Peyer's patch (tissue), 4 donors: ENCODE measurements at regions not wholly inside any gene's neighbourhood (a gene's known extent, or its start where the extent isn't known, plus 50 kb on each side); places are given as distances from the start of the nearest gene placed in this dataset.

Experiments
- DNase-seq, 3 donors: peaks; one replicate each; pipeline ENCODE4 v3.0.0-alpha.2; 2017 to 2019
- H3K27ac ChIP-seq, 4 donors: fragments of 200-600 bp; sonication (generic); one replicate each; pipeline ENCODE4 v1.5.1; 2016 to 2019
- H3K27me3 ChIP-seq, 2 donors: fragments of 200-600 bp; sonication (generic); one replicate each; pipeline ENCODE4 v1.5.1; 2019
- H3K36me3 ChIP-seq, 3 donors: fragments of 200-600 bp; sonication (generic); one replicate each; pipeline ENCODE4 v1.5.1; 2016 to 2019
- H3K4me1 ChIP-seq, 4 donors: fragments of 200-600 bp; sonication (generic); one replicate each; pipeline ENCODE4 v1.5.1; 2016 to 2019
- H3K4me3 ChIP-seq, 4 donors: fragments of 200-600 bp; sonication (generic); 1 replicate in 3 of 4; 2 replicates in 1 of 4; pipeline ENCODE4 v1.5.1; 2016 to 2019; ENCODE audit warnings: mild to moderate bottlenecking in 1 of 4
- H3K9me3 ChIP-seq, 4 donors: fragments of 200-600 bp; sonication (generic); one replicate each; pipeline ENCODE4 v1.5.1; 2016 to 2019; ENCODE audit warnings: mild to moderate bottlenecking in 1 of 4
- CTCF ChIP-seq, 6 experiments: fragments of 450-650 bp in 4 of 6; fragments of 200-600 bp in 2 of 6; sonication (generic) in 1 of 6; IDR thresholded peaks; one replicate each; pipeline ENCODE4 v1.5.1; 2017 to 2019; ENCODE audit warnings: antibody characterized with exemption in 6 of 6, mild to moderate bottlenecking in 3 of 6, moderate library complexity in 1 of 6
- POLR2A ChIP-seq, 2 donors: fragments of 450-650 bp; IDR thresholded peaks; one replicate each; pipeline ENCODE4 v1.5.1; 2017; ENCODE audit warnings: antibody characterized with exemption in 2 of 2, mild to moderate bottlenecking in 2 of 2, moderate library complexity in 2 of 2

- no peaks in the 10 kb centered on the region for H3K9me3 ChIP-seq
- no peak for DNase-seq
- TF ChIP-seq POLR2A (IDR thresholded peaks at IDR 0.05) = no peak
- TF ChIP-seq CTCF (IDR thresholded peaks at IDR 0.05) = no peak
- no peaks in the 10 kb centered on the region for H3K27me3 ChIP-seq
- H3K27ac ChIP-seq = no peak overlapping the region
- H3K4me3 ChIP-seq = no peak overlapping the region
- no peaks in the 10 kb centered on the region for H3K36me3 ChIP-seq
- H3K4me1 ChIP-seq = no peaks in the 10 kb centered on the region
These were observed 616.9 kb downstream of the PLPP3 start for GRCh38 chr1:55962472-55962871.

GRCh38 chr1:55959136-55959548 is 620.2 kb downstream of the PLPP3 start:
- H3K9me3 ChIP-seq = no peaks in the 10 kb centered on the region
- no peaks in the 10 kb centered on the region for H3K4me1 ChIP-seq
- H3K4me3 ChIP-seq = no peak overlapping the region
- H3K27ac ChIP-seq = no peak overlapping the region
- DNase-seq = no peak
- H3K27me3 ChIP-seq = no peaks in the 10 kb centered on the region
- no peak for TF ChIP-seq CTCF (IDR thresholded peaks at IDR 0.05)
- no peaks in the 10 kb centered on the region for H3K36me3 ChIP-seq

- no peak overlapping the region for H3K27ac ChIP-seq
These were observed 620.9 kb downstream of the PLPP3 start for GRCh38 chr1:55958498-55958897.

GRCh38 chr1:55957276-55957675 is 622.1 kb downstream of the PLPP3 start:
- no peaks in the 10 kb centered on the region for H3K9me3 ChIP-seq
- no peak overlapping the region for H3K4me3 ChIP-seq
- DNase-seq = no peak
- no peaks in the 10 kb centered on the region for H3K27me3 ChIP-seq
- no peak for TF ChIP-seq POLR2A (IDR thresholded peaks at IDR 0.05)
- TF ChIP-seq CTCF (IDR thresholded peaks at IDR 0.05) = no peak
- H3K27ac ChIP-seq = no peak overlapping the region
- no peaks in the 10 kb centered on the region for H3K36me3 ChIP-seq
- no peaks in the 10 kb centered on the region for H3K4me1 ChIP-seq

More at GRCh38 chr1:55958498-55958897, 620.9 kb downstream of the PLPP3 start:
- no peak overlapping the region for H3K4me3 ChIP-seq
- no peaks in the 10 kb centered on the region for H3K27me3 ChIP-seq
- H3K36me3 ChIP-seq = no peaks in the 10 kb centered on the region
- TF ChIP-seq POLR2A (IDR thresholded peaks at IDR 0.05) = no peak
- no peak for TF ChIP-seq CTCF (IDR thresholded peaks at IDR 0.05)
- no peak for DNase-seq
- no peaks in the 10 kb centered on the region for H3K4me1 ChIP-seq
- no peaks in the 10 kb centered on the region for H3K9me3 ChIP-seq

- no peaks in the 10 kb centered on the region for H3K27me3 ChIP-seq
- TF ChIP-seq CTCF (IDR thresholded peaks at IDR 0.05) (no peak), POLR2A (IDR thresholded peaks at IDR 0.05) (no peak)
- H3K9me3 ChIP-seq = no peaks in the 10 kb centered on the region
- no peak overlapping the region for H3K27ac ChIP-seq
- DNase-seq = no peak
- H3K4me1 ChIP-seq = no peaks in the 10 kb centered on the region
- H3K4me3 ChIP-seq = no peak overlapping the region
- H3K36me3 ChIP-seq = no peaks in the 10 kb centered on the region
These were observed 624.2 kb downstream of the PLPP3 start for GRCh38 chr1:55955016-55955621.

GRCh38 chr1:55951291-55951690 is 628.1 kb downstream of the PLPP3 start:
- no peaks in the 10 kb centered on the region for H3K27me3 ChIP-seq
- H3K4me1 ChIP-seq = no peaks in the 10 kb centered on the region
- no peaks in the 10 kb centered on the region for H3K36me3 ChIP-seq
- H3K4me3 ChIP-seq = no peak overlapping the region
- DNase-seq = no peak
- TF ChIP-seq POLR2A (IDR thresholded peaks at IDR 0.05) (no peak), CTCF (IDR thresholded peaks at IDR 0.05) (no peak)
- no peaks in the 10 kb centered on the region for H3K9me3 ChIP-seq
- H3K27ac ChIP-seq = no peak overlapping the region
